Keratinocyte (primary cell): ENCODE measurements at regions not wholly inside any gene's neighbourhood (a gene's known extent, or its start where the extent isn't known, plus 50 kb on each side); places are given as distances from the start of the nearest gene placed in this dataset.

Experiments
- DNase-seq: peaks from one replicate; pipeline ENCODE4 v3.0.0-alpha.2; 2011; ENCODE audit warnings: low read depth, missing footprints, low spot score
- FAIRE-seq: peaks from 2 replicates; lab custom pipeline; 2011; peaks lifted over from hg19 to GRCh38; lab: Jason Lieb, UNC
- H2AFZ ChIP-seq: 2 replicates; pipeline ENCODE4 v1.6.0; 2012; ENCODE audit warnings: low read length, control low read depth, inconsistent platforms; ENCODE audit not compliant: control insufficient read depth
- H3K27ac ChIP-seq: 2 replicates; pipeline ENCODE4 v1.5.1; 2011; ENCODE audit warnings: low read length; ENCODE audit not compliant: control insufficient read depth, insufficient read depth
- H3K27me3 ChIP-seq: 3 replicates; pipeline ENCODE4 v1.6.0; 2011; ENCODE audit warnings: low read length; ENCODE audit not compliant: control insufficient read depth, insufficient read depth; ENCODE audit errors: extremely low read depth
- H3K36me3 ChIP-seq, 2 experiments: 2 replicates in 1 of 2; 3 replicates in 1 of 2; pipeline ENCODE4 v1.5.1; 2011; ENCODE audit warnings: low read length in 2 of 2, mild to moderate bottlenecking in 1 of 2; ENCODE audit not compliant: control insufficient read depth in 2 of 2, insufficient read depth in 2 of 2; ENCODE audit errors: extremely low read depth in 1 of 2
- H3K4me1 ChIP-seq: 3 replicates; pipeline ENCODE4 v1.5.1; 2011; ENCODE audit warnings: low read length; ENCODE audit not compliant: control insufficient read depth, insufficient read depth; ENCODE audit errors: extremely low read depth
- H3K4me2 ChIP-seq: 3 replicates; pipeline ENCODE4 v1.6.0; 2011; ENCODE audit warnings: low read depth, low read length; ENCODE audit not compliant: control insufficient read depth, insufficient read depth; ENCODE audit errors: extremely low read depth
- H3K4me3 ChIP-seq, 3 experiments: fragments of 200-600 bp in 1 of 3; sonication (generic) in 1 of 3; 2 replicates in 2 of 3; 3 replicates in 1 of 3; pipeline ENCODE4 v1.5.1; 2011 to 2016; ENCODE audit warnings: low read length in 3 of 3, mild to moderate bottlenecking in 3 of 3, control low read depth in 2 of 3, inconsistent platforms in 1 of 3, low read depth in 1 of 3, mixed read lengths in 1 of 3, mixed run types in 1 of 3, moderate library complexity in 1 of 3; ENCODE audit not compliant: control insufficient read depth in 2 of 3, insufficient read depth in 2 of 3; ENCODE audit errors: extremely low read depth in 1 of 3
- H3K79me2 ChIP-seq: 2 replicates; pipeline ENCODE4 v1.6.0; 2012; ENCODE audit warnings: low read length; ENCODE audit not compliant: control insufficient read depth, insufficient read depth
- H3K9ac ChIP-seq: 3 replicates; pipeline ENCODE4 v1.6.0; 2011; ENCODE audit warnings: low read length; ENCODE audit not compliant: control insufficient read depth, insufficient read depth; ENCODE audit errors: extremely low read depth
- H3K9me1 ChIP-seq: 3 replicates; pipeline ENCODE4 v1.6.0; 2011; ENCODE audit warnings: low read length; ENCODE audit not compliant: control insufficient read depth, insufficient read depth; ENCODE audit errors: extremely low read depth
- H3K9me3 ChIP-seq: 2 replicates; pipeline ENCODE4 v1.5.1; 2012; ENCODE audit warnings: low read depth, low read length; ENCODE audit not compliant: control insufficient read depth
- H4K20me1 ChIP-seq: 3 replicates; pipeline ENCODE4 v1.6.0; 2011; ENCODE audit warnings: low read length; ENCODE audit not compliant: control insufficient read depth, insufficient read depth; ENCODE audit errors: extremely low read depth
- EZH2 ChIP-seq: IDR thresholded peaks from one replicate; pipeline ENCODE4 v1.6.1; 2012; ENCODE audit warnings: inconsistent platforms, mild to moderate bottlenecking, low read length, moderate library complexity
- dilution Hi-C: fragments of 300-500 bp; cut with MboI; formaldehyde crosslinking; loops from one replicate; pipeline ENCODE4 v1.7.0; 2020; ENCODE audit warnings: low sequenced_read_pairs; ENCODE audit not compliant: extremely low pct_ligation_motif_present
- TF ChIP-seq, protein P1 (sequence below), 3 experiments: IDR thresholded peaks in 1 of 3; conservative IDR thresholded peaks in 1 of 3; optimal IDR thresholded peaks in 1 of 3; 2 replicates in 2 of 3; 3 replicates in 1 of 3; pipeline versions ENCODE3 to v1.5.1; 2011; ENCODE audit warnings: low read length in 3 of 3, mild to moderate bottlenecking in 3 of 3, moderate library complexity in 2 of 3, control low read depth in 1 of 3, inconsistent platforms in 1 of 3; ENCODE audit not compliant: insufficient read depth in 2 of 3; ENCODE audit errors: extremely low read depth in 1 of 3

DNA sequence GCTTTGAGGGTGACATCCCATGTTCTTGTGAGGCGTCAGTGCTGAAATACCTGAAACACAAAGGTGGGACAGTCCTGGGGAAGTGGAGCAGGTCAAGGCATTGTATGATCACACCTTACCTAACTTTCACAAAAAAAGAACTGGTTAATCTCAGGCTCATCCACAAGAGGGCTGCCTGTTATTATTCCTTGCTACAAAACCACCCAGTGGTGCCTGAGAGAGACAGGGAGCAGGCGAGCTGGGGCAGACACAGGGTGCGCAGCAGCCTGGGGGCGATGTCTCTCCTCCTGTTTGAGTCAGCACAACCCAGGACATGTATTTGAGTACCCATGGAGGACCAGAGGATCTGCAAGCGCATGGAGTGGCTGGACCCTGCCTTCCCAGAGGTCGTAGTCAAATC, 316.8 kb upstream of the ATP10A start:
- TF ChIP-seq EZH2 = no peak
- TF ChIP-seq, protein P1, sequence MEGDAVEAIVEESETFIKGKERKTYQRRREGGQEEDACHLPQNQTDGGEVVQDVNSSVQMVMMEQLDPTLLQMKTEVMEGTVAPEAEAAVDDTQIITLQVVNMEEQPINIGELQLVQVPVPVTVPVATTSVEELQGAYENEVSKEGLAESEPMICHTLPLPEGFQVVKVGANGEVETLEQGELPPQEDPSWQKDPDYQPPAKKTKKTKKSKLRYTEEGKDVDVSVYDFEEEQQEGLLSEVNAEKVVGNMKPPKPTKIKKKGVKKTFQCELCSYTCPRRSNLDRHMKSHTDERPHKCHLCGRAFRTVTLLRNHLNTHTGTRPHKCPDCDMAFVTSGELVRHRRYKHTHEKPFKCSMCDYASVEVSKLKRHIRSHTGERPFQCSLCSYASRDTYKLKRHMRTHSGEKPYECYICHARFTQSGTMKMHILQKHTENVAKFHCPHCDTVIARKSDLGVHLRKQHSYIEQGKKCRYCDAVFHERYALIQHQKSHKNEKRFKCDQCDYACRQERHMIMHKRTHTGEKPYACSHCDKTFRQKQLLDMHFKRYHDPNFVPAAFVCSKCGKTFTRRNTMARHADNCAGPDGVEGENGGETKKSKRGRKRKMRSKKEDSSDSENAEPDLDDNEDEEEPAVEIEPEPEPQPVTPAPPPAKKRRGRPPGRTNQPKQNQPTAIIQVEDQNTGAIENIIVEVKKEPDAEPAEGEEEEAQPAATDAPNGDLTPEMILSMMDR (optimal IDR thresholded peaks at IDR 0.05 in 1 of 3, IDR thresholded peaks at IDR 0.05 in 1 of 3, conservative IDR thresholded peaks at IDR 0.05 in 1 of 3; ENCODE audit: extremely low read depth in 1 of 3, insufficient read depth in 2 of 3, low read length in 3 of 3) = no peak

DNA sequence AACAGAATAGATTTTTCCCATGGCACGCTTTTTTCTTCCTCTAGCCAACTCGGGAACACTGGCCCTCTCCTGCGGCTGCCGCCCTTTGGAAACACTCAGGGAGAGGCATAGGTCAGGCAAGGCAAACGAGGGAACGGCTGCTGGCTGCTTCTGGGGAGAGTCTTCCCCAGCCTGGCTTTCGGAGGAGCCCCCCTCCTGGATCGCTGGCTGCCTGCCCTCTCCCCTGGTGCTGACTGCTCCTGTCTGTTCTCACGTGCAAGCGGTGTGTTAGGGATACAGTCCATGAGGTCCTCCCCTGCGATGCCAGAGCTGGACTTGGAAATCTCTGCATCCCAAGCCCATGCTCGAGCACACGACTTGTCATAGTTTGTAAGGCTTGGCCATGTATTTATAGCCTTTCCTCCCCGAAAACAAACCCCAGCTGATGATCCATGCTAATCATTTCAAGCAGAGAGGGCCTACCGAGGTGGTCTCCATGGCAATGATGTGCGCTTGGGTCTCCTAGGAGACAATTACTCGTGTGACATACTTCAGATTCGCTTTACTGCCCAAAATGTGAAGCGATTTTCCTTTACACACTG, 315.6 kb upstream of the ATP10A start:
- H3K36me3 ChIP-seq = no peaks in the 10 kb centered on the region
- no peak for DNase-seq
- no peak overlapping the region for H3K27ac ChIP-seq
- H3K9me1 ChIP-seq = no peaks in the 10 kb centered on the region
- no peaks in the 10 kb centered on the region for H3K27me3 ChIP-seq
- peaks cover 12% of the 10 kb centered on the region for H3K9me3 ChIP-seq
- no peak for FAIRE-seq
- H3K4me1 ChIP-seq = no peaks in the 10 kb centered on the region
- dilution Hi-C loops = no loop called here
- no peak for TF ChIP-seq EZH2
- TF ChIP-seq, protein P1 (optimal IDR thresholded peaks at IDR 0.05 in 1 of 3, IDR thresholded peaks at IDR 0.05 in 1 of 3, conservative IDR thresholded peaks at IDR 0.05 in 1 of 3; ENCODE audit: extremely low read depth in 1 of 3, insufficient read depth in 2 of 3, low read length in 3 of 3) = no peak
- H3K4me2 ChIP-seq = no peak overlapping the region
- H3K9ac ChIP-seq = no peak overlapping the region
- no peaks in the 10 kb centered on the region for H4K20me1 ChIP-seq
- no peak overlapping the region for H2AFZ ChIP-seq
- no peak overlapping the region for H3K4me3 ChIP-seq
- no peaks in the 10 kb centered on the region for H3K79me2 ChIP-seq

More for the DNA sequence above, 316.8 kb upstream of the ATP10A start:
- no peak overlapping the region for H3K4me3 ChIP-seq
- H2AFZ ChIP-seq = no peak overlapping the region
- no peaks in the 10 kb centered on the region for H3K36me3 ChIP-seq
- dilution Hi-C loops = no loop called here
- no peak overlapping the region for H3K27ac ChIP-seq
- H3K4me2 ChIP-seq = no peak overlapping the region
- H3K9me1 ChIP-seq = no peaks in the 10 kb centered on the region
- no peak for DNase-seq
- no peaks in the 10 kb centered on the region for H3K4me1 ChIP-seq
- no peaks in the 10 kb centered on the region for H3K79me2 ChIP-seq
- peaks cover 12% of the 10 kb centered on the region for H3K9me3 ChIP-seq
- H3K9ac ChIP-seq = no peak overlapping the region
- no peak for FAIRE-seq
- no peaks in the 10 kb centered on the region for H3K27me3 ChIP-seq
- no peaks in the 10 kb centered on the region for H4K20me1 ChIP-seq
